ENCODE measurements at regions not wholly inside any gene's neighbourhood (a gene's known extent, or its start where the extent isn't known, plus 50 kb on each side); places are given as distances from the start of the nearest gene placed in this dataset.
"Not testable (repeated sequence)": the region's sequence is repeated elsewhere in the genome, so short reads cannot be mapped to it uniquely, and the experiment has no call there.

GRCh38 chr6:118705544-118706491, 54.4 kb upstream of the CEP85L start:
- Histone ChIP-seq H3K79me2 (no peaks in the 10 kb centered on the region), H3K27me3 (no peaks in the 10 kb centered on the region), H3K4me2 (peak overlapping the region; percentile 49), H3K27ac (no peak overlapping the region), H4K20me1 (ENCODE audit: insufficient read depth, poor library complexity, severe bottlenecking) (no peaks in the 10 kb centered on the region), H3K9me3 (ENCODE audit: low read depth) (no peaks in the 10 kb centered on the region), H3K4me3 (no peak overlapping the region), H3K36me3 (replicated peaks; ENCODE audit: insufficient read depth, low read depth) (no peaks in the 10 kb centered on the region), H2AFZ (no peak overlapping the region), H3K4me1 (ENCODE audit: insufficient read depth) (peaks cover 17% of the 10 kb centered on the region), H3K9me2 (replicated peaks; ENCODE audit: insufficient read depth) (no peaks in the 10 kb centered on the region)
- TF ChIP-seq EZH2 (IDR thresholded peaks at IDR 0.05; ENCODE audit: borderline replicate concordance): no peak
- no peak for TF ChIP-seq EZH2phosphoT487 (IDR thresholded peaks at IDR 0.05; ENCODE audit: low read depth, severe bottlenecking, unreplicated experiment)
- TF ChIP-seq, protein P1, sequence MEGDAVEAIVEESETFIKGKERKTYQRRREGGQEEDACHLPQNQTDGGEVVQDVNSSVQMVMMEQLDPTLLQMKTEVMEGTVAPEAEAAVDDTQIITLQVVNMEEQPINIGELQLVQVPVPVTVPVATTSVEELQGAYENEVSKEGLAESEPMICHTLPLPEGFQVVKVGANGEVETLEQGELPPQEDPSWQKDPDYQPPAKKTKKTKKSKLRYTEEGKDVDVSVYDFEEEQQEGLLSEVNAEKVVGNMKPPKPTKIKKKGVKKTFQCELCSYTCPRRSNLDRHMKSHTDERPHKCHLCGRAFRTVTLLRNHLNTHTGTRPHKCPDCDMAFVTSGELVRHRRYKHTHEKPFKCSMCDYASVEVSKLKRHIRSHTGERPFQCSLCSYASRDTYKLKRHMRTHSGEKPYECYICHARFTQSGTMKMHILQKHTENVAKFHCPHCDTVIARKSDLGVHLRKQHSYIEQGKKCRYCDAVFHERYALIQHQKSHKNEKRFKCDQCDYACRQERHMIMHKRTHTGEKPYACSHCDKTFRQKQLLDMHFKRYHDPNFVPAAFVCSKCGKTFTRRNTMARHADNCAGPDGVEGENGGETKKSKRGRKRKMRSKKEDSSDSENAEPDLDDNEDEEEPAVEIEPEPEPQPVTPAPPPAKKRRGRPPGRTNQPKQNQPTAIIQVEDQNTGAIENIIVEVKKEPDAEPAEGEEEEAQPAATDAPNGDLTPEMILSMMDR (IDR thresholded peaks at IDR 0.05; ENCODE audit: poor library complexity): no peak
- WGBS (ENCODE audit: low lambda C conversion rate, missing lambda C conversion rate): 48% methylated on average over 4 of the region's 4 CpGs
- DNase-seq (ENCODE audit: low spot score): no peak

DNA sequence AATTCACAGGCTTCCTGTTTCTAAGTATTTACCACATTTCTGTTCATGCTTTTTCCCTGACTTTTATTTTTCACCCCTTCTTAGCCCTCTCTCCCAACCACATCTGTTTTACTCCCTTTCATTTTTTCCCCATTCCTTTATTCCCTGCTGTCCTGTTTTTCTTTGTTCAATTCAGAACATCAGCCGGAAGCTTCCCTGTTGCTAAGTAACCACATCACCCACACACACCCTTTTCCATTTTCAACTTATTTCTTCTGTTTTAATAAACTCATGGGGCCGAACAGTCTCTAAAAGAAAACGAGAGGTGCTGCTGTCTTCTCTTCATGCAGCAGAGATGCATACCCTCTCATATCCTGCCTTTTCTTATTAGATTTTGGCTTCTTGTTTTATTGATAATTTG, 53.5 kb upstream of the CEP85L start:
- DNase-seq (ENCODE audit: low spot score): no peak
- WGBS (ENCODE audit: low lambda C conversion rate, missing lambda C conversion rate): 87% methylated on average over 3 of the region's 3 CpGs

GRCh38 chr6:118701260-118701659, 49.9 kb upstream of the CEP85L start:
- H4K20me1 ChIP-seq (ENCODE audit: insufficient read depth, poor library complexity, severe bottlenecking); H3K27ac ChIP-seq; H2AFZ ChIP-seq; H3K79me2 ChIP-seq; H3K4me3 ChIP-seq; H3K9me3 ChIP-seq (ENCODE audit: low read depth); H3K4me2 ChIP-seq; DNase-seq (ENCODE audit: low spot score); H3K27me3 ChIP-seq; H3K9me2 ChIP-seq (replicated peaks; ENCODE audit: insufficient read depth); H3K4me1 ChIP-seq (ENCODE audit: insufficient read depth); H3K36me3 ChIP-seq (replicated peaks; ENCODE audit: insufficient read depth, low read depth): not testable (repeated sequence)
- 92% methylated on average over 3 of the region's 3 CpGs for WGBS (ENCODE audit: low lambda C conversion rate, missing lambda C conversion rate)

More for the DNA sequence above, 53.5 kb upstream of the CEP85L start:
- Histone ChIP-seq H3K9me3 (ENCODE audit: low read depth) (no peaks in the 10 kb centered on the region), H3K4me1 (ENCODE audit: insufficient read depth) (peaks cover 13% of the 10 kb centered on the region), H3K4me2 (no peak overlapping the region), H3K9me2 (replicated peaks; ENCODE audit: insufficient read depth) (no peaks in the 10 kb centered on the region), H3K36me3 (replicated peaks; ENCODE audit: insufficient read depth, low read depth) (no peaks in the 10 kb centered on the region), H3K79me2 (no peaks in the 10 kb centered on the region), H4K20me1 (ENCODE audit: insufficient read depth, poor library complexity, severe bottlenecking) (no peaks in the 10 kb centered on the region), H3K27me3 (no peaks in the 10 kb centered on the region), H3K27ac (no peak overlapping the region), H3K4me3 (no peak overlapping the region), H2AFZ (no peak overlapping the region)
- TF ChIP-seq EZH2 (IDR thresholded peaks at IDR 0.05; ENCODE audit: borderline replicate concordance) (no peak), EZH2phosphoT487 (IDR thresholded peaks at IDR 0.05; ENCODE audit: low read depth, severe bottlenecking, unreplicated experiment) (no peak)
- TF ChIP-seq, protein P1 (IDR thresholded peaks at IDR 0.05; ENCODE audit: poor library complexity): no peak

Data from hepatocyte (in vitro differentiated cells).